K562 (cell line): ENCODE measurements at regions not wholly inside any gene's neighbourhood (a gene's known extent, or its start where the extent isn't known, plus 50 kb on each side); places are given as distances from the start of the nearest gene placed in this dataset.

Source experiments
- ARID1B ChIP-seq: fragments of 450-650 bp; IDR thresholded peaks from 2 replicates; pipeline ENCODE4 v1.6.1; 2016; ENCODE audit warnings: antibody characterized with exemption, mild to moderate bottlenecking, inconsistent platforms
- BRF1 ChIP-seq: IDR thresholded peaks from 3 replicates; pipeline ENCODE4 v1.6.1; 2011; ENCODE audit warnings: borderline replicate concordance, mild to moderate bottlenecking; ENCODE audit not compliant: insufficient read length; ENCODE audit errors: extremely low read depth
- CBFB ChIP-seq: sonication (generic); formaldehyde crosslinking; IDR thresholded peaks from 2 replicates; pipeline ENCODE4 v1.4.0; 2020; ENCODE audit warnings: mild to moderate bottlenecking, missing genetic modification reagents
- PKNOX1 ChIP-seq: fragments of 450-650 bp; IDR thresholded peaks from 2 replicates; pipeline ENCODE4 v1.6.1; 2016
- POLR2G ChIP-seq: fragments of 200-400 bp; formaldehyde crosslinking; IDR thresholded peaks from 2 replicates; pipeline ENCODE4 v1.6.1; 2017; ENCODE audit warnings: low read depth, mild to moderate bottlenecking, antibody characterized with exemption, low read length, moderate library complexity
- RERE ChIP-seq: sonication (generic); formaldehyde crosslinking; IDR thresholded peaks from 2 replicates; pipeline ENCODE4 v1.8.0; 2023; ENCODE audit warnings: missing genetic modification reagents, mild to moderate bottlenecking, borderline replicate concordance
- ZKSCAN3 ChIP-seq: fragments of 250-450 bp; sonication (Bioruptor Pico); IDR thresholded peaks from 2 replicates; pipeline ENCODE4 v1.4.0; 2020
- ZNF444 ChIP-seq: fragments of 250-450 bp; sonication (Bioruptor Pico); IDR thresholded peaks from 2 replicates; pipeline ENCODE4 v1.4.0; 2020; ENCODE audit warnings: mild to moderate bottlenecking, moderate library complexity
- ZNF79 ChIP-seq: fragments of 250-450 bp; sonication (Bioruptor Pico); IDR thresholded peaks from 2 replicates; pipeline ENCODE4 v1.4.0; 2020; ENCODE audit warnings: low read depth, mild to moderate bottlenecking, moderate library complexity

DNA sequence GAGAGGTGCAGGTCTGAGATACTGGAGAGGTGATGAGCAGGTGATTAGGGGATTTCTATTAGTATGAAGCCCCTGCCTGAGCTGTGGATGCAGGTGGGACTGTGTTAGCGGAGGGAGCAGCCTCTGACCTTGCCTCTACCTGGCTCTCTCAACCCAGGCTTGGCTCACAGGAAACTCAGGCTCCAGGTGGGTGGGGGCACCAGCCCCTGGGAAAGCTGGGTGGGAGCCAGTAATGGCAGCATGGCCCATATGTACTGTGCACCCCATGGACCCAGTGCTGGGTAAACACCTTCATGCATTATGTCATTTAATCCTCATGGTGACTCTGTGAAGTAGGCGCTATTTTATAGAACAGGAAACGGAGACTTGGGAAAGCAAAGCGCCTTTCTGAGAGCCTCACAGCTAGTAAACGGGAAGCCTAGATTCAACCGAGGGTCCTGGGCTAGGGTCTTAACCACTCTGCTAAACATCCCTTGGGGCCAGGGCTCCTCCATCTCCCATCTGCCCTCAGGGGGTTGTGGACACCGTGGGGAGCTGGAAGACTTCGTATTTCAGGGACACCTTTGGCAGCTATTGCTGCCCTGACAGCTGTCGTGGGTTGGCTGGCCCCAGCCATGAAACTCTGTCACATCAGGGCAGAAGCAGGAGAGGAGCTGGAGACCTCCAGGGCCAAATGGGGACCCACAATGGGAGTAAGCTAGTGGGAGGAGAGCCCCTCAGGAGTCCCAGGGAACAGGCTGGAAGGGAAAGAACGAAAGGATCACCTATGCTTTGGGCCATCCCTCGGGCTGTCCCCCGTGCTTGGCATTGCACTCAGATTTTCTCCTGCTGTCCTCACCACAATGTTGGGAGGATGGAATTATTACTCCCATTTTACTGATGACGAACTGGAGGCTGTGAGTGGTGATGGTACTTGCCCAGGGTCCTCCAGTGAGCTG is 59.6 kb upstream of the CSF3R start (continued):
- TF ChIP-seq BRF1 (no peak), ARID1B (no peak), POLR2G (no peak), ZNF444 (CRISPR knock-in tag) (no peak), RERE (CRISPR knock-in tag) (no peak), PKNOX1 (no peak), ZNF79 (no peak), ZKSCAN3 (CRISPR knock-in tag) (no peak), CBFB (CRISPR knock-in tag) (no peak)
